Nephron (organoid): ENCODE measurements at regions not wholly inside any gene's neighbourhood (a gene's known extent, or its start where the extent isn't known, plus 50 kb on each side); places are given as distances from the start of the nearest gene placed in this dataset.

Experiments used
- H3K27ac Mint-ChIP-seq, 3 experiments: 2 replicates each; pipeline ENCODE4 v1.8.0; 2020; ENCODE audit warnings: mixed read lengths in 3 of 3, mild to moderate bottlenecking in 2 of 3, moderate library complexity in 1 of 3
- H3K27me3 Mint-ChIP-seq: 2 replicates; pipeline ENCODE4 v1.8.0; 2021; ENCODE audit warnings: low read depth, mild to moderate bottlenecking, moderate library complexity, mixed read lengths
- H3K36me3 Mint-ChIP-seq: 2 replicates; pipeline ENCODE4 v1.8.0; 2020; ENCODE audit warnings: low read depth, mixed read lengths
- H3K4me1 Mint-ChIP-seq: 2 replicates; pipeline ENCODE4 v1.8.0; 2020; ENCODE audit warnings: mixed read lengths
- H3K4me3 Mint-ChIP-seq, 3 experiments: 2 replicates each; pipeline ENCODE4 v1.8.0; 2020; ENCODE audit warnings: mild to moderate bottlenecking in 3 of 3, mixed read lengths in 3 of 3, moderate library complexity in 2 of 3
- H3K9me3 Mint-ChIP-seq: 2 replicates; pipeline ENCODE4 v1.8.0; 2020; ENCODE audit warnings: mixed read lengths
- TF ChIP-seq, protein P1 (sequence below), 3 experiments: fragments of 200-600 bp; sonication (generic); IDR thresholded peaks; one replicate each; pipeline ENCODE4 v1.5.0; 2021; ENCODE audit warnings: antibody characterized with exemption in 3 of 3; ENCODE audit not compliant: unreplicated experiment in 3 of 3

DNA sequence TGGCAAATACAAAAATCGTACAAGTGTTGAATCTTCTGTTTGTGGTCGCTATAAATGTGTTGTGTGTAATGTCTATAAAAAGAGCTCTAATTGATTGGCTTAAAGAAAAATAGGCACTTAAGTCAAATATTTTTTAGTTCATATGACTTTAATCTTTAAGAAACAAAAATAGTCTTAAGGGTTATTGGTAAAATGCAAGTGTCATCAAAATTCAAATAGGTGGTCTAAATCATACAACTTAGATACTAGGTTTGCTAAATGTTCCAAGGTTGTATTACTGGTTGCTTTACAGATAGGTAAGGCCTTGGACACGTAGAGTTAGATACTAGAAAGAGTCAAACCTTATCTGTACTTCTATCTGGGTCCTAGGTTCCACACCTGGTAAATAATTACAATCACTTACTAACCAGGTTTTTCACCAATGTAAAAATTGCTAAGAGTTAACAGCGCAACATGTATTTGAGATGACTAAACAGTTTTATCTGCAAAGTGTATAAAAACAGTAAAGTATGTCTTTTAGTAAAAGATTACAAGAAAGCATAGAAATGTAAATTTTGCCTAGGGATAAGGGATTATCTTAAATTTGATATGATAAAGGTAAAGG lies 91.1 kb upstream of the GNAZ start:
- TF ChIP-seq, protein P1, sequence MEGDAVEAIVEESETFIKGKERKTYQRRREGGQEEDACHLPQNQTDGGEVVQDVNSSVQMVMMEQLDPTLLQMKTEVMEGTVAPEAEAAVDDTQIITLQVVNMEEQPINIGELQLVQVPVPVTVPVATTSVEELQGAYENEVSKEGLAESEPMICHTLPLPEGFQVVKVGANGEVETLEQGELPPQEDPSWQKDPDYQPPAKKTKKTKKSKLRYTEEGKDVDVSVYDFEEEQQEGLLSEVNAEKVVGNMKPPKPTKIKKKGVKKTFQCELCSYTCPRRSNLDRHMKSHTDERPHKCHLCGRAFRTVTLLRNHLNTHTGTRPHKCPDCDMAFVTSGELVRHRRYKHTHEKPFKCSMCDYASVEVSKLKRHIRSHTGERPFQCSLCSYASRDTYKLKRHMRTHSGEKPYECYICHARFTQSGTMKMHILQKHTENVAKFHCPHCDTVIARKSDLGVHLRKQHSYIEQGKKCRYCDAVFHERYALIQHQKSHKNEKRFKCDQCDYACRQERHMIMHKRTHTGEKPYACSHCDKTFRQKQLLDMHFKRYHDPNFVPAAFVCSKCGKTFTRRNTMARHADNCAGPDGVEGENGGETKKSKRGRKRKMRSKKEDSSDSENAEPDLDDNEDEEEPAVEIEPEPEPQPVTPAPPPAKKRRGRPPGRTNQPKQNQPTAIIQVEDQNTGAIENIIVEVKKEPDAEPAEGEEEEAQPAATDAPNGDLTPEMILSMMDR (IDR thresholded peaks at IDR 0.05; ENCODE audit: unreplicated experiment in 3 of 3), result no peak
- Mint-ChIP-seq H3K4me3 (no peak overlapping the region), H3K27me3 (peaks cover 24% of the 10 kb centered on the region), H3K27ac (no peak overlapping the region), H3K9me3 (peaks cover 30% of the 10 kb centered on the region), H3K36me3 (no peaks in the 10 kb centered on the region), H3K4me1 (no peaks in the 10 kb centered on the region)

GRCh38 chr22:22979954-22980353 lies 90.4 kb upstream of the GNAZ start:
- peaks cover 30% of the 10 kb centered on the region for H3K9me3 Mint-ChIP-seq
- no peak overlapping the region for H3K4me3 Mint-ChIP-seq
- H3K36me3 Mint-ChIP-seq, result no peaks in the 10 kb centered on the region
- H3K27ac Mint-ChIP-seq, result no peak overlapping the region
- peaks cover 18% of the 10 kb centered on the region for H3K27me3 Mint-ChIP-seq
- TF ChIP-seq, protein P1 (IDR thresholded peaks at IDR 0.05; ENCODE audit: unreplicated experiment in 3 of 3), result no peak
- H3K4me1 Mint-ChIP-seq, result no peaks in the 10 kb centered on the region

- H3K4me1 Mint-ChIP-seq, result no peaks in the 10 kb centered on the region
- H3K27ac Mint-ChIP-seq, result no peak overlapping the region
- H3K4me3 Mint-ChIP-seq, result no peak overlapping the region
- peaks cover 8% of the 10 kb centered on the region for H3K27me3 Mint-ChIP-seq
- TF ChIP-seq, protein P1 (IDR thresholded peaks at IDR 0.05; ENCODE audit: unreplicated experiment in 3 of 3), result no peak
- no peaks in the 10 kb centered on the region for H3K36me3 Mint-ChIP-seq
- H3K9me3 Mint-ChIP-seq, result peaks cover 30% of the 10 kb centered on the region
Measured at GRCh38 chr22:22981670-22982571, 88.4 kb upstream of the GNAZ start.

GRCh38 chr22:22982616-22983015 lies 87.7 kb upstream of the GNAZ start:
- no peaks in the 10 kb centered on the region for H3K4me1 Mint-ChIP-seq
- TF ChIP-seq, protein P1 (IDR thresholded peaks at IDR 0.05; ENCODE audit: unreplicated experiment in 3 of 3), result no peak
- no peak overlapping the region for H3K27ac Mint-ChIP-seq
- H3K9me3 Mint-ChIP-seq, result peaks cover 30% of the 10 kb centered on the region
- H3K36me3 Mint-ChIP-seq, result no peaks in the 10 kb centered on the region
- H3K27me3 Mint-ChIP-seq, result peaks cover 3% of the 10 kb centered on the region
- no peak overlapping the region for H3K4me3 Mint-ChIP-seq

GRCh38 chr22:22983123-22983522 lies 87.2 kb upstream of the GNAZ start:
- no peak overlapping the region for H3K4me3 Mint-ChIP-seq
- no peak overlapping the region for H3K27ac Mint-ChIP-seq
- H3K9me3 Mint-ChIP-seq, result peaks cover 30% of the 10 kb centered on the region
- no peaks in the 10 kb centered on the region for H3K36me3 Mint-ChIP-seq
- H3K27me3 Mint-ChIP-seq, result peaks cover 3% of the 10 kb centered on the region
- no peaks in the 10 kb centered on the region for H3K4me1 Mint-ChIP-seq
- TF ChIP-seq, protein P1 (IDR thresholded peaks at IDR 0.05; ENCODE audit: unreplicated experiment in 3 of 3), result no peak
